ENCODE measurements at regions not wholly inside any gene's neighbourhood (a gene's known extent, or its start where the extent isn't known, plus 50 kb on each side); places are given as distances from the start of the nearest gene placed in this dataset.

DNA sequence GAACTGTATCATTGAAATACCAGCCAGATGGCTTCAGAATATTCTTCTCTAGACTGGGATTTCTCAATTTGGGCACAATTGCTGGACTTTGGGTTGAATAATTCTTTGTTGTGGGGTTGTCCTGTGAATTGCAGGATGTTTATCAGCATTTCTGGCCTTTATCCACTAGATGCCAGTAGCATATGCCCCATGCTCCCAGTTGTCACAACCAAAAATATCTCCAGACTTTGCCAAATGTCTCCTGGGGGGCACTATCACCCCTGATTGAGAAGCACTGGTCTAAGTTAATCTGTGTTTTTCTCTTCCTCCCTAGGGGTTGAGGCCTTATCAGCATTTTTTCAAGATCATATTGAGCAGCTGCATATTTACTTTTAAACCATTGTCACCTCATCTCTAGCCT, 204.9 kb upstream of the SP8 start:
- TF ChIP-seq, protein P1, sequence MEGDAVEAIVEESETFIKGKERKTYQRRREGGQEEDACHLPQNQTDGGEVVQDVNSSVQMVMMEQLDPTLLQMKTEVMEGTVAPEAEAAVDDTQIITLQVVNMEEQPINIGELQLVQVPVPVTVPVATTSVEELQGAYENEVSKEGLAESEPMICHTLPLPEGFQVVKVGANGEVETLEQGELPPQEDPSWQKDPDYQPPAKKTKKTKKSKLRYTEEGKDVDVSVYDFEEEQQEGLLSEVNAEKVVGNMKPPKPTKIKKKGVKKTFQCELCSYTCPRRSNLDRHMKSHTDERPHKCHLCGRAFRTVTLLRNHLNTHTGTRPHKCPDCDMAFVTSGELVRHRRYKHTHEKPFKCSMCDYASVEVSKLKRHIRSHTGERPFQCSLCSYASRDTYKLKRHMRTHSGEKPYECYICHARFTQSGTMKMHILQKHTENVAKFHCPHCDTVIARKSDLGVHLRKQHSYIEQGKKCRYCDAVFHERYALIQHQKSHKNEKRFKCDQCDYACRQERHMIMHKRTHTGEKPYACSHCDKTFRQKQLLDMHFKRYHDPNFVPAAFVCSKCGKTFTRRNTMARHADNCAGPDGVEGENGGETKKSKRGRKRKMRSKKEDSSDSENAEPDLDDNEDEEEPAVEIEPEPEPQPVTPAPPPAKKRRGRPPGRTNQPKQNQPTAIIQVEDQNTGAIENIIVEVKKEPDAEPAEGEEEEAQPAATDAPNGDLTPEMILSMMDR (conservative IDR thresholded peaks at IDR 0.05; ENCODE audit: low read length): 0 out of 2 replicates have a peak, but pooled peaks have one; percentile 23
- TF ChIP-seq EZH2phosphoT487 (IDR thresholded peaks at IDR 0.05; ENCODE audit: borderline replicate concordance, low read depth, low read length): no peak

Measured in OCI-LY7 (cell line).